ENCODE measurements at regions not wholly inside any gene's neighbourhood (a gene's known extent, or its start where the extent isn't known, plus 50 kb on each side); places are given as distances from the start of the nearest gene placed in this dataset.

- Histone ChIP-seq H3K27me3 (ENCODE audit: insufficient read depth, low read depth, low read length) (no peaks in the 10 kb centered on the region), H3K79me2 (replicated peaks; ENCODE audit: insufficient read depth, low read length) (no peaks in the 10 kb centered on the region), H4K20me1 (ENCODE audit: insufficient read depth) (no peaks in the 10 kb centered on the region), H3K9me2 (ENCODE audit: insufficient read depth, low read length) (no peaks in the 10 kb centered on the region), H3K27ac (ENCODE audit: low read length) (no peak overlapping the region), H2AFZ (ENCODE audit: low read depth, low read length) (no peak overlapping the region), H3K36me3 (ENCODE audit: insufficient read depth, low read length) (no peaks in the 10 kb centered on the region), H3K9ac (ENCODE audit: low read length) (no peak overlapping the region), H3K4me2 (ENCODE audit: low read length) (no peak overlapping the region), H3F3A (ENCODE audit: insufficient read depth, low read length, poor library complexity, severe bottlenecking) (no peaks in the 10 kb centered on the region), H3K4me3 (ENCODE audit: low read length) (no peak overlapping the region), H3K9me3 (ENCODE audit: low read length) (no peaks in the 10 kb centered on the region)
- TF ChIP-seq EZH2 (IDR thresholded peaks at IDR 0.05; ENCODE audit: borderline replicate concordance, insufficient read depth, low read length, poor library complexity, severe bottlenecking) (no peak), TAF1 (IDR thresholded peaks at IDR 0.05; ENCODE audit: low read depth) (no peak), EP300 (conservative IDR thresholded peaks at IDR 0.05; ENCODE audit: poor library complexity, severe bottlenecking) (no peak), MXI1 (conservative IDR thresholded peaks at IDR 0.05; ENCODE audit: poor library complexity, severe bottlenecking) (no peak), RAD21 (conservative IDR thresholded peaks at IDR 0.05) (no peak), SMC3 (conservative IDR thresholded peaks at IDR 0.05; ENCODE audit: poor library complexity) (no peak)
- TF ChIP-seq, protein P1, sequence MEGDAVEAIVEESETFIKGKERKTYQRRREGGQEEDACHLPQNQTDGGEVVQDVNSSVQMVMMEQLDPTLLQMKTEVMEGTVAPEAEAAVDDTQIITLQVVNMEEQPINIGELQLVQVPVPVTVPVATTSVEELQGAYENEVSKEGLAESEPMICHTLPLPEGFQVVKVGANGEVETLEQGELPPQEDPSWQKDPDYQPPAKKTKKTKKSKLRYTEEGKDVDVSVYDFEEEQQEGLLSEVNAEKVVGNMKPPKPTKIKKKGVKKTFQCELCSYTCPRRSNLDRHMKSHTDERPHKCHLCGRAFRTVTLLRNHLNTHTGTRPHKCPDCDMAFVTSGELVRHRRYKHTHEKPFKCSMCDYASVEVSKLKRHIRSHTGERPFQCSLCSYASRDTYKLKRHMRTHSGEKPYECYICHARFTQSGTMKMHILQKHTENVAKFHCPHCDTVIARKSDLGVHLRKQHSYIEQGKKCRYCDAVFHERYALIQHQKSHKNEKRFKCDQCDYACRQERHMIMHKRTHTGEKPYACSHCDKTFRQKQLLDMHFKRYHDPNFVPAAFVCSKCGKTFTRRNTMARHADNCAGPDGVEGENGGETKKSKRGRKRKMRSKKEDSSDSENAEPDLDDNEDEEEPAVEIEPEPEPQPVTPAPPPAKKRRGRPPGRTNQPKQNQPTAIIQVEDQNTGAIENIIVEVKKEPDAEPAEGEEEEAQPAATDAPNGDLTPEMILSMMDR (IDR thresholded peaks at IDR 0.05; ENCODE audit: poor library complexity, severe bottlenecking), result no peak
- TF ChIP-seq, protein P2, sequence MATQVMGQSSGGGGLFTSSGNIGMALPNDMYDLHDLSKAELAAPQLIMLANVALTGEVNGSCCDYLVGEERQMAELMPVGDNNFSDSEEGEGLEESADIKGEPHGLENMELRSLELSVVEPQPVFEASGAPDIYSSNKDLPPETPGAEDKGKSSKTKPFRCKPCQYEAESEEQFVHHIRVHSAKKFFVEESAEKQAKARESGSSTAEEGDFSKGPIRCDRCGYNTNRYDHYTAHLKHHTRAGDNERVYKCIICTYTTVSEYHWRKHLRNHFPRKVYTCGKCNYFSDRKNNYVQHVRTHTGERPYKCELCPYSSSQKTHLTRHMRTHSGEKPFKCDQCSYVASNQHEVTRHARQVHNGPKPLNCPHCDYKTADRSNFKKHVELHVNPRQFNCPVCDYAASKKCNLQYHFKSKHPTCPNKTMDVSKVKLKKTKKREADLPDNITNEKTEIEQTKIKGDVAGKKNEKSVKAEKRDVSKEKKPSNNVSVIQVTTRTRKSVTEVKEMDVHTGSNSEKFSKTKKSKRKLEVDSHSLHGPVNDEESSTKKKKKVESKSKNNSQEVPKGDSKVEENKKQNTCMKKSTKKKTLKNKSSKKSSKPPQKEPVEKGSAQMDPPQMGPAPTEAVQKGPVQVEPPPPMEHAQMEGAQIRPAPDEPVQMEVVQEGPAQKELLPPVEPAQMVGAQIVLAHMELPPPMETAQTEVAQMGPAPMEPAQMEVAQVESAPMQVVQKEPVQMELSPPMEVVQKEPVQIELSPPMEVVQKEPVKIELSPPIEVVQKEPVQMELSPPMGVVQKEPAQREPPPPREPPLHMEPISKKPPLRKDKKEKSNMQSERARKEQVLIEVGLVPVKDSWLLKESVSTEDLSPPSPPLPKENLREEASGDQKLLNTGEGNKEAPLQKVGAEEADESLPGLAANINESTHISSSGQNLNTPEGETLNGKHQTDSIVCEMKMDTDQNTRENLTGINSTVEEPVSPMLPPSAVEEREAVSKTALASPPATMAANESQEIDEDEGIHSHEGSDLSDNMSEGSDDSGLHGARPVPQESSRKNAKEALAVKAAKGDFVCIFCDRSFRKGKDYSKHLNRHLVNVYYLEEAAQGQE (IDR thresholded peaks at IDR 0.05; ENCODE audit: borderline replicate concordance), result no peak
These were observed 340.5 kb downstream of the BUD13 start for GRCh38 chr11:116432301-116432700.

DNA sequence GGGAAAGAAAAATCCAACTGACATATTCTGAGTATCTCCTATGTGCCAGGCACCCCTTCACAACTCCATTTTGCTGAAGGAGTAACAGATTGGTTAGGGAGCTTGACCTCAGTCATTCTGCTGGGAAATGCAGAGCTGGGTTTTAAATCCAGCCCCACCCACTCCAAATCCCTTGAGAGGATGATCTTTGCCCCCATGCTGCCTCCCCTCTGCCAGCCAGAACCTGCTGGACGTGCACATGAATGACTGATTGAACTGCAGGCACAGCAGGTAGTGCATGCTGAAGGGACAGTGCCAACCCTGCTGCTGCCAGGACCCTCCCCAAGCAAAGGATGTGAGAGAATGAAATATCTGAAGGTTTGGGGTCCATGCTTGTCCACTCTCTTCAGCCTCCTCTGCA is 340.9 kb downstream of the BUD13 start:
- Histone ChIP-seq H2AFZ (ENCODE audit: low read depth, low read length) (no peak overlapping the region), H3K9ac (ENCODE audit: low read length) (no peak overlapping the region), H3F3A (ENCODE audit: insufficient read depth, low read length, poor library complexity, severe bottlenecking) (no peaks in the 10 kb centered on the region), H3K9me3 (ENCODE audit: low read length) (no peaks in the 10 kb centered on the region), H3K27ac (ENCODE audit: low read length) (no peak overlapping the region), H4K20me1 (ENCODE audit: insufficient read depth) (no peaks in the 10 kb centered on the region), H3K36me3 (ENCODE audit: insufficient read depth, low read length) (no peaks in the 10 kb centered on the region), H3K27me3 (ENCODE audit: insufficient read depth, low read depth, low read length) (no peaks in the 10 kb centered on the region), H3K79me2 (replicated peaks; ENCODE audit: insufficient read depth, low read length) (no peaks in the 10 kb centered on the region), H3K9me2 (ENCODE audit: insufficient read depth, low read length) (no peaks in the 10 kb centered on the region), H3K4me2 (ENCODE audit: low read length) (no peak overlapping the region), H3K4me3 (ENCODE audit: low read length) (no peak overlapping the region)
- TF ChIP-seq MXI1 (conservative IDR thresholded peaks at IDR 0.05; ENCODE audit: poor library complexity, severe bottlenecking), result no peak
- no peak for TF ChIP-seq EZH2 (IDR thresholded peaks at IDR 0.05; ENCODE audit: borderline replicate concordance, insufficient read depth, low read length, poor library complexity, severe bottlenecking)
- no peak for TF ChIP-seq RAD21 (conservative IDR thresholded peaks at IDR 0.05)

DNA sequence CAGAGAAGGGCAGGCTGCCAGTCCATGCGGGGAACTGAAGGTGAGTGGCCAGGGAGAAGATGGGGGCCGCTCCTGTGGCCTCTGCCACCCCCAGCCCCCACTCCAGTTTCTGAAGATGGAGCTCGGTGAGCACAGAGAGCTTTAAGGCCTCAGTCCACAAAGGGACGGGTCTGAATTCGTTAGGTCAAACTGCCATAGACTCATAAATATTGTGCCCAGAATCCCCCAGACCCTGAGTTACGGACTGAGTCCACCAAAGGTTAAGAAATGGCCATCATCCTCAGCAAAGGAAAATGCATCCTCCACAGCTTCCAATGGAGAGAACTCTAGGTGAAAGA is 344.2 kb downstream of the BUD13 start:
- no peak overlapping the region for H3K27ac ChIP-seq (ENCODE audit: low read length)

More for the DNA sequence above, 344.2 kb downstream of the BUD13 start:
- H4K20me1 ChIP-seq (ENCODE audit: insufficient read depth), result no peaks in the 10 kb centered on the region
- H2AFZ ChIP-seq (ENCODE audit: low read depth, low read length), result no peak overlapping the region
- no peaks in the 10 kb centered on the region for H3F3A ChIP-seq (ENCODE audit: insufficient read depth, low read length, poor library complexity, severe bottlenecking)
- no peak overlapping the region for H3K4me2 ChIP-seq (ENCODE audit: low read length)
- H3K79me2 ChIP-seq (replicated peaks; ENCODE audit: insufficient read depth, low read length), result no peaks in the 10 kb centered on the region
- H3K9me3 ChIP-seq (ENCODE audit: low read length), result no peaks in the 10 kb centered on the region
- no peaks in the 10 kb centered on the region for H3K27me3 ChIP-seq (ENCODE audit: insufficient read depth, low read depth, low read length)
- TF ChIP-seq, protein P1 (IDR thresholded peaks at IDR 0.05; ENCODE audit: poor library complexity, severe bottlenecking), result no peak
- TF ChIP-seq SMC3 (conservative IDR thresholded peaks at IDR 0.05; ENCODE audit: poor library complexity) (no peak), TAF1 (IDR thresholded peaks at IDR 0.05; ENCODE audit: low read depth) (no peak), MXI1 (conservative IDR thresholded peaks at IDR 0.05; ENCODE audit: poor library complexity, severe bottlenecking) (no peak), EP300 (conservative IDR thresholded peaks at IDR 0.05; ENCODE audit: poor library complexity, severe bottlenecking) (no peak), RAD21 (conservative IDR thresholded peaks at IDR 0.05) (no peak), EZH2 (IDR thresholded peaks at IDR 0.05; ENCODE audit: borderline replicate concordance, insufficient read depth, low read length, poor library complexity, severe bottlenecking) (no peak), POLR2AphosphoS5 (IDR thresholded peaks at IDR 0.05) (no peak)
- TF ChIP-seq, protein P2 (IDR thresholded peaks at IDR 0.05; ENCODE audit: borderline replicate concordance), result no peak
- H3K4me3 ChIP-seq (ENCODE audit: low read length), result no peak overlapping the region
- no peak overlapping the region for H3K9ac ChIP-seq (ENCODE audit: low read length)
- no peaks in the 10 kb centered on the region for H3K36me3 ChIP-seq (ENCODE audit: insufficient read depth, low read length)
- H3K9me2 ChIP-seq (ENCODE audit: insufficient read depth, low read length), result no peaks in the 10 kb centered on the region

Measured in neural cell (in vitro differentiated cells).